ENCODE measurements at regions not wholly inside any gene's neighbourhood (a gene's known extent, or its start where the extent isn't known, plus 50 kb on each side); places are given as distances from the start of the nearest gene placed in this dataset.

- Histone ChIP-seq H3K4me3 (ENCODE audit: insufficient read depth, low read depth, low read length) (no peak overlapping the region), H3K4ac (ENCODE audit: low read depth, low read length) (no peak overlapping the region), H3K9ac (ENCODE audit: low read depth, low read length) (no peak overlapping the region), H2BK15ac (ENCODE audit: low read depth, low read length) (no peak overlapping the region), H3K23ac (ENCODE audit: low read depth, low read length) (no peak overlapping the region), H3K79me1 (ENCODE audit: low read depth in 1 of 2, low read length in 2 of 2) (no peaks in the 10 kb centered on the region), H3K27ac (ENCODE audit: insufficient read depth, low read length) (no peak overlapping the region), H3K9me3 (ENCODE audit: control insufficient read depth, insufficient read depth, low read length) (peaks cover 6% of the 10 kb centered on the region; the same call in 1 of the 2 replicates), H2AK9ac (replicated peaks; ENCODE audit: low read depth, low read length, poor library complexity) (no peak overlapping the region), H4K20me1 (ENCODE audit: insufficient read depth, low read length) (no peaks in the 10 kb centered on the region), H2BK120ac (ENCODE audit: low read depth, low read length) (no peak overlapping the region), H3K27me3 (ENCODE audit: control insufficient read depth, insufficient read depth, low read length) (no peaks in the 10 kb centered on the region), H4K91ac (ENCODE audit: insufficient read depth, low read depth, low read length) (no peak overlapping the region), H3K14ac (replicated peaks; ENCODE audit: low read depth, low read length) (no peak overlapping the region), H3K18ac (ENCODE audit: low read depth, low read length) (no peak overlapping the region), H3K4me2 (ENCODE audit: low read depth, low read length) (no peak overlapping the region), H4K8ac (ENCODE audit: low read depth in 2 of 2, low read length in 2 of 2) (no peak overlapping the region), H3K56ac (ENCODE audit: extremely low read depth, insufficient read depth, low read length) (no peak overlapping the region), H2AK5ac (ENCODE audit: low read depth, low read length) (no peak overlapping the region), H3K4me1 (ENCODE audit: control insufficient read depth, insufficient read depth, low read length) (no peaks in the 10 kb centered on the region), H4K5ac (ENCODE audit: low read depth, low read length) (no peak overlapping the region), H2BK5ac (ENCODE audit: low read depth, low read length, poor library complexity, severe bottlenecking) (no peak overlapping the region), H2AFZ (replicated peaks; ENCODE audit: low read length, poor library complexity) (no peak overlapping the region), H3K36me3 (ENCODE audit: control insufficient read depth, insufficient read depth, low read length) (no peaks in the 10 kb centered on the region), H2BK20ac (ENCODE audit: low read depth, low read length) (no peak overlapping the region), H3K9me1 (ENCODE audit: insufficient read depth, low read length) (no peaks in the 10 kb centered on the region)
- dilution Hi-C loops (cut with HindIII; ENCODE audit: low sequenced_read_pairs, unreplicated experiment) (no loop called here), intact Hi-C loops (cut with micrococcal nuclease) (no loop called here), in situ Hi-C loops (cut with MboI; ENCODE audit: low sequenced_read_pairs) (no loop called here)
- no TSS peak for BruUV-seq (replicated peaks)
- ATAC-seq (ENCODE audit: low read depth) (no peak), DNase-seq (no peak)
- ChIA-PET CTCF (no interaction called here), POLR2A (ENCODE audit: unreplicated experiment) (no interaction called here)
- WGBS, 2 experiments (ENCODE audit: extremely low coverage in 2 of 2, insufficient read length in 1 of 2), result no CpG with 5 or more reads among the region's 1 CpG
- TF ChIP-seq FOS (IDR thresholded peaks at IDR 0.05; ENCODE audit: low read depth, low read length) (no peak), SMC3 (IDR thresholded peaks at IDR 0.05; ENCODE audit: low read depth, low read length) (no peak), MAFK (IDR thresholded peaks at IDR 0.05; ENCODE audit: low read depth, low read length) (no peak)
Measured at GRCh38 chr5:26610577-26610976, 427.8 kb downstream of the CDH9 start.

All from IMR-90 (cell line).